ENCODE measurements at regions not wholly inside any gene's neighbourhood (a gene's known extent, or its start where the extent isn't known, plus 50 kb on each side); places are given as distances from the start of the nearest gene placed in this dataset.

- TF ChIP-seq FOXM1 (IDR thresholded peaks at IDR 0.05; ENCODE audit: borderline replicate concordance) (no peak), BHLHE40 (IDR thresholded peaks at IDR 0.05; ENCODE audit: borderline replicate concordance) (no peak), LEF1 (IDR thresholded peaks at IDR 0.05; ENCODE audit: borderline replicate concordance) (no peak)
These were observed 146.7 kb downstream of the HLX start for GRCh38 chr1:221025956-221026355.

Data from HEK293T (cell line).